Transverse colon (tissue), 4 donors: ENCODE measurements at regions not wholly inside any gene's neighbourhood (a gene's known extent, or its start where the extent isn't known, plus 50 kb on each side); places are given as distances from the start of the nearest gene placed in this dataset.

Source experiments
- small RNA-seq, 4 donors: library from RNA; depleted of rRNA; stranded (forward); fragments of <200 nt; gene quantifications; one replicate each; pipeline ENCODE3, GENCODE V24; 2016

Small RNA genes in the stretch of these regions (small RNA-seq; reads per million reads assigned to genes)
- gene RF00002 (0 to 0.55 (median 0.33) reads per million in 4 donors), gene RF00019 (0 reads per million in 4 donors)
